GM21619 (cell line): ENCODE measurements at regions not wholly inside any gene's neighbourhood (a gene's known extent, or its start where the extent isn't known, plus 50 kb on each side); places are given as distances from the start of the nearest gene placed in this dataset.

Experiments
- ATAC-seq: cut with Tn5 transposase; IDR thresholded peaks from one replicate; pipeline ENCODE4 v1.9.1; 2021; ENCODE audit not compliant: unreplicated experiment

DNA sequence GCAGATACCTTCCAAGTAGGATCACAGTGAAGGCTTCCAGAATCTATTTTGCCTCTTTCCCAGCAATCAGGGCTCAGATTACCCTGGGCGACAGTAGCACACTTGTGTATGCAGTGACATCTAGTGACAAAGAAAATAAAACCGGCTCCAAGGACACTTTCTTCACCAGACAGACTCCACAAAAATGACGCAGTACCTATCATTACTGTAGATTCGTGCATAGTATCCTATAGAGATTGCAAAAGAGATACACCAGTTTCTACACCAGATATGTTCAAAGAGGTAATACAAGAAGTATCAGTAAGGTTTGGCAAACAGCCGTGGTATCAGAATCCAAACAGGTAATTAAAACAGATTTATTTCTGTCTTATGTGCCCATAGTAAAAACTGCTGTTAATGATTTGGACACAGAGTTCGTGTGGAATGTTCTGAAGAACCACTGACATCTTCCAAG lies 600.4 kb upstream of the JAG1 start:
- ATAC-seq = no peak

DNA sequence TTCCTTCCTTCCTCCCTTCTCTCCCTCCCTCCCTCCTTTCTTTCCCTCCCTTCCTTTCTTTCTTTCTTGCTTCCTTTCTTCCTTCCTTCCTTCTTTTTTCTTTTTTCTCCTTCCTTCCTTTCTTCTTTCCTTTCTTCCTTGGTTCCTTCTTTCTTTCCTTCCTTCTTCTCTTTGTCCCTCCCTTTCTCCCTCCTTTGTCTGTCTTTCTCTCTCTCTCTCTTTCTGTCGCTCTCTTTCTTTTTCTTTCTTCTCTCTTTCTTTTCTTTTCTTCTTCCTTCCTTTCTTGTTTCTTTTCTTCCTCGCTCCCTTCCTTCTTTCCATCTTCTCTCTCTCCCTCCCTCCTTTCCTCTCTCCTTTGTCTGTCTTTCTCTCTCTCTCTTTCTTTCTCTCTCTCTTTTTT lies 601.9 kb upstream of the JAG1 start:
- no peak for ATAC-seq

- ATAC-seq = no peak
Measured at GRCh38 chr20:11277170-11277569, 603.4 kb upstream of the JAG1 start.

DNA sequence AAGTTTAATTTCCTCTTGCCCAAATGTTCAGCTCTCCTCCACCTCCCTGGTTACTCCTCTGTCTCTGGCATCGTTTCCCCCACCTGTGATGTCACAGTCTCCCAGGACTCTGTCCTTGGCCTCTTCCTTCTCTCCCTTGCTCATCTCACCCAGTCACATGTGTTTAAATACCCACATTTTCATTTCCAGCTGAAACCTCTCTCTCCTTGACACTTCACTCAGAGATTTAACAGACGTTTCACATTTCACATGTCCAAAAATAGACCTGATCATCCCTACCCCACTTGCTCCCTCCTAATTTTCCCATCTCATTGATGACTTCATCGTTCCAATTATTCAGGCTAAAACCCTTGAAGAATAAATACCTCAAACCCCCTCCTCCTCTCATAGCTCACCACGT lies 604.1 kb upstream of the JAG1 start:
- no peak for ATAC-seq

- ATAC-seq = no peak
Measured at GRCh38 chr20:11278461-11278860, 604.7 kb upstream of the JAG1 start.

- no peak for ATAC-seq
Measured at GRCh38 chr20:11281240-11281639, 607.4 kb upstream of the JAG1 start.

GRCh38 chr20:11281768-11282167 lies 608.0 kb upstream of the JAG1 start:
- no peak for ATAC-seq

DNA sequence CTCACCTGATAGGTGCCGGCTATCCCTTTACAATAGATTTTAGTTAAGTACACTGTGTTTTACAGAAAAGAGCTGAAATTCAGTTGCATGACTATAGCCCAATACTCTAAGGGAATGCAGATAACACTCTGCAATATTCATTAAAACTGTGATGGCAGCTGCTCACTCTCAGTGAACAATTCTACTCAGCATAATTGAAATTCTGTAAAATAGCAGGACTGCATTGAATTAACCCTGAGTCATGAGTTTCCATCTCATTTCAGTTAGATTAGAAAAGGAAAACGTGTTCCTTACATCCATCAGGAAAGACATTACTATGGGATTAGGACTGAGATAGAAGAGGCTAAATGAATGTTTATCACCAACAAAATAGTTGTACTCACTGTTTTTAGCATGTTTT lies 613.3 kb upstream of the JAG1 start:
- ATAC-seq = no peak

DNA sequence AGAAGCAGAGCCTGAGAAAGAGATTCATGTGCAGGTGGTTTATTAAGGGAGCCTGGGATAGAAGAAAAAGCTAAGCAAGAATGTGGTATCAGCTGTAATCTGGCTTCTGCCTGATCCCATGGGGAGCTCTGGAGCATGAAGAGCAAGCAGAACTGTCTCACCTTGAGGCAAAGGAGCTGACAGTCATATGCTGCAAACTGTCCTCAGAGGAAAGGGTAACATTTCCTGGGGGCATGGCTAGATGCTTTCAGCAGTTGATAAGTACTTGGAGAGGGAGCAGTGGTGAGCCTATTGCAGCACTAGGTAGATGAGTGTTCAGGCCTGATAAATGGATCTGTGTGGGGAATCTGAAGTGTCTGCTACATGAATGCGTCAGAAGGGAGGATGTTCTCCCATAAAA lies 621.5 kb upstream of the BTBD3 start:
- ATAC-seq = no peak

DNA sequence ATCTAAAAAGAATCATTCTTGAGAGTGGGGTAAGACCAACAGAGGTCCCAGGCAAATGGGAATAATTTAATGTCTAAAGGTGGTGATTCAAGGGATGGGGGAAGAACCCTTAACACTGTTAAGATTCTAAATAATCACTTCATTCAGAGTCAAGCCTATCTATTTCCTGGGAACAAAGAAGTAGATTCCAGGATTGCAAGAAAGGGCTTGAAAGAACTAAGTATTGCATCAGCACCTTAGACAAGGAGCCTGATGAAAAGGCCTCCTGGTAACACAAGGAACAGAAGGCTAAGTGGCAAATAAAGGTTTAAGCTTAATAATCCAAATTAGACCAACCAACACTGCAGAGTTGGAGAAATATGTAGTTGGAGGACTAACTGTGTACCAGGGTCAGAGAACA lies 620.7 kb upstream of the BTBD3 start:
- ATAC-seq = no peak

- ATAC-seq = no peak
Measured at GRCh38 chr20:11301699-11302098, 616.0 kb upstream of the BTBD3 start.

DNA sequence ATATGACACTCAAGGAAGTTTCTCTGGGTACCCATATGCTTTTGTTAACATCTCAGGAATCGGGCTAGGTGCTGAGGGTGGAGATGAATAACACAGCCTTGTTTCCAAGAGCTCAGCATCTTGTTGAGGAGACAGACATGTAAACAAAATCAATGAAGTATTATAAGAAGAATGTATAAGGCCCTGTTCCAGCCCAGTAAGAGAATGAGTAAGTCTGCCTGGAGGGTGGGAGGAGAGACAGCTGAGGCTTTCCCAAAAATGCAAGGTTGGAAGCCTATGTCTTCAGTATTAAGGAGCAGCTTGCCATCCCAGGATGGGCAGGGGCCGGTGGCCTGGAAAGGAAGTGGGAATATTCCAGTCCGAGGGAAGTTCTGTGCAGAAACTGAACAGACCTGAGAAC lies 615.3 kb upstream of the BTBD3 start:
- no peak for ATAC-seq

DNA sequence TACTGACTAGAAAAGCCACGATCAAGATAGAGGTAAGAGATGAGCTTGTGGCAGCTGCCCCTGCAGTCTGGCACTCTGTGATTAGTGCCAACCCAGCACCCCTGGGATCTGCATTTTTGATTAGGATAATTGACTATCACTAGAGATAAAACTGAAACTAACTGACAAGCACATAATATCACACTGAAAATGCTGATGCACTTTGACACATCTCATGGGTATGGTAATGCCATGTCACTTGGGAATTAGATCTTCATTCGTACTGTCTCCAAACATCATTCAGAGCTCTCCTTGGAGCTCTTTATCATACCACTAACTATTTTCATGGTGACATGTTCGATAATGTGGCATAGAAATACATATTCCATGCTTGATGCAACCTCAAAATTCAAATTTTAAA lies 612.9 kb upstream of the BTBD3 start:
- no peak for ATAC-seq

GRCh38 chr20:11305406-11305805 lies 612.3 kb upstream of the BTBD3 start:
- no peak for ATAC-seq

DNA sequence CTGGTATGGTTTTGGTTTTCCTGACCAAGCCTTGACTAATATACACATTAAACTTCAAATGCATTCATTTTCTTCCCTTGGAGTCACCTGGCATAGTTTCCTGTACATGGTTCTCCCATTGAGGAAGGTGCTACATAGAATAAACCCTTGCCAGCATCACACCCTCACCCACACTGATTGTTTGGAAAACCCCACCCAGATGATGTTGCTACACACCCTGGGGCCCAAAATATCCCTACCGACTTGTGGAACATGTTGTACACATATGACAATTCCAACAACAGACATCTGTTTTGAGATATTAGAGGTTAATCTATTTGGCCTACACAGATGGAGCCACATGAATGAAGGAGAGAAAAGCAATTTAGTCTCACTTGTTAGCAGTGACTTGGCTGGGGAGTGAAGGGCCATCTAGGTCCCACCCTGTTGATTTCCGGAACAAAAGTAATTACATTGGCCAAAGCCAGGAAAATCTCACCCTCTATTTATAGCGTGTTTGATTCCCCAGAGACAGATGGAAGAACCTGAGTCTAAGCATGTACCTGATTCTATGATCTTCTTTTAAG lies 606.0 kb upstream of the BTBD3 start:
- ATAC-seq = no peak

DNA sequence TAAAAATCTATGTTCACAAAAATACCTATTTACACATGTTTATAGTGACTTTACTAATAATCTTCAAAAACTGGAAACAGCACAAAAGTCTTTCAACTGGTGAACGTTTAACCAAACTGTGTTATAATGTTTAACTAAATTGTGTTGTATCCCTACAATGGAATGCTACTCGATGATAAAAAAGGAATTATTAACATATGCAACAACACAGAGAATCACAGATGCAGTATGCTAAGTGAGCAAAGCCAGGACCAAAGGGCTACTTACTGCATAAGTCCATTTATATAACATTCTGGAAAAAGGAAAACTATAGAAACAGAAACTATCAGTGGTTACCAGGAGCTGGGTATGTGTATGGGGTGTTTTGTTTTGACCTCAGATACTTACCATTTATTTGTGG lies 602.2 kb upstream of the BTBD3 start:
- ATAC-seq = no peak

- no peak for ATAC-seq
Measured at GRCh38 chr20:11316244-11316643, 601.4 kb upstream of the BTBD3 start.

- no peak for ATAC-seq
Measured at GRCh38 chr20:11320033-11320432, 597.7 kb upstream of the BTBD3 start.

- no peak for ATAC-seq
Measured at GRCh38 chr20:11323816-11324215, 593.9 kb upstream of the BTBD3 start.

- ATAC-seq = no peak
Measured at GRCh38 chr20:11324990-11325389, 592.7 kb upstream of the BTBD3 start.

DNA sequence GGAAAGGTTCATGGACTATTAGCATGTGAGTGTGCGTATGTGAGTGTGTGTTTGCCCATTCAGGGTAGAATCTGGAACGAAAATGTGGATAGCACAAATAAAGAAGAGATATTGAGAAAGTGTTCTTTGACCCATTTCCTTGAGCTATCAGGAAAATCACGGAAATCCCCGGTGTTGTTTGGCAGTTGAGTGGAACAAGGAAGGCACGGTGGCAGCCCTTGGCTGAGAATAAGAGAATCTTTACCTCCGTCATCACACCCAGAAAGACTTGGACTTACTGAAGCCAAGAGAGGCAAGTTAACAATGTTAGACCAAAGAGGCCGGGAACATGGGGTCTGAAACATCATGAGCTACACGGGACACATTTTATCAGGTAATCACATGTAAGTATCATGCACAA lies 588.9 kb upstream of the BTBD3 start:
- ATAC-seq = no peak

DNA sequence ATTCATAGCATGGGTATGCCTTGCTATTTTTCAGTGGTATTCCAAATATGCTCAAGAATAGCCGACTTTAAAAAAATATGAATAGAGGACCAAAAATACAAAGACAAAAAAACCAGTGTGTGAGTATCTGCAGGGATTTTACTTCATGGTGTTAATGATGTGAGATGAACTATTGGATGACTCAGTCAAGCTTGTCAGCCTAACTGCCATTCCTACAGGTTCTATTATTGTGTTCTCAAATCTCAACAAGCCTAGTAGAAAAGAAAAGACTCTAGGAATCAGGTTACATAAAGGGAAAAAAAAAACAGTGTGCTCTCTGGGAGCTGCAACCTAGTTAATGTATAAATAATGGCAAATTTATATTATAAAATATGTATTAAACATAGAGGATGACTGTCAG lies 588.4 kb upstream of the BTBD3 start:
- ATAC-seq = no peak

DNA sequence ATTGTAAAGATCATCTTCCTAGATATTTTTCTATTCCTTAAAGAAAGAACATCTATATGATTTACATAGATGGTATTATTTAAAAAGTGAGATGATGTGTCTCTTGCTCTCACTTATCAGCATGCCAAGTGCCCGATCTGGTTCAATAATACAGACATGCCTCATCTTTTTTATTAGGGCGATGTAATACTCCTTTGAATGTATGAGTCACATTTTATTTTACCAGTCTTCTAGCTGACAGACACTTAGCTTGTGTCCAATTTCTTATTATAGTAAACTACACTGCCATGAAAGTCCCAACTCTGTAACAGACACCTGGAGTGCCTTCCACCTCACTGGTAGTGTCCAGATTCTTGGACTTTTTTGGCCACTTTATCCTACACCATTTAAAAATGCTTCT lies 586.6 kb upstream of the BTBD3 start:
- ATAC-seq = no peak

GRCh38 chr20:11332381-11332780 lies 585.3 kb upstream of the BTBD3 start:
- no peak for ATAC-seq
